Common myeloid progenitor, CD34-positive (primary cell): ENCODE measurements at regions not wholly inside any gene's neighbourhood (a gene's known extent, or its start where the extent isn't known, plus 50 kb on each side); places are given as distances from the start of the nearest gene placed in this dataset.

Experiments
- CTCF ChIA-PET: fragments of 350-600 bp; sonication (Branson Sonifier 250); formaldehyde crosslinking; loops from one replicate; lab custom pipeline; 2021; ENCODE audit warnings: antibody characterized with exemption; lab: Charles Lee
- POLR2A ChIA-PET: fragments of 350-600 bp; sonication (Branson Sonifier 250); formaldehyde crosslinking; loops from one replicate; lab custom pipeline; 2021; ENCODE audit warnings: antibody characterized with exemption; lab: Charles Lee
- DNase-seq, 3 donors: peaks; one replicate each; pipeline versions ENCODE4 v3.0.0 to v3.0.0-alpha.2; 2013
- H3K27ac ChIP-seq, 2 experiments: 1 replicate in 1 of 2; 2 replicates in 1 of 2; pipeline ENCODE4 v1.7.0; 2013; ENCODE audit warnings: inconsistent platforms in 2 of 2, low read length in 2 of 2, mild to moderate bottlenecking in 2 of 2, low read depth in 1 of 2, moderate library complexity in 1 of 2; ENCODE audit not compliant: severe bottlenecking in 2 of 2, insufficient read depth in 1 of 2, poor library complexity in 1 of 2
- H3K27me3 ChIP-seq, 5 experiments: replicated peaks in 2 of 5; 1 replicate in 3 of 5; 2 replicates in 2 of 5; pipeline versions ENCODE4 v1.6.1 to v1.7.0; 2013; ENCODE audit warnings: low read length in 4 of 5, mild to moderate bottlenecking in 2 of 5, moderate library complexity in 2 of 5, inconsistent platforms in 1 of 5; ENCODE audit not compliant: insufficient read depth in 5 of 5, control insufficient read depth in 4 of 5
- H3K36me3 ChIP-seq, 4 experiments: 1 replicate in 2 of 4; 2 replicates in 2 of 4; pipeline versions ENCODE4 v1.6.1 to v1.7.0; 2013; ENCODE audit warnings: low read length in 3 of 4, control low read depth in 1 of 4, mild to moderate bottlenecking in 1 of 4; ENCODE audit not compliant: control insufficient read depth in 4 of 4, insufficient read depth in 4 of 4
- H3K4me1 ChIP-seq, 4 experiments: 1 replicate in 3 of 4; 2 replicates in 1 of 4; pipeline versions ENCODE4 v1.6.1 to v1.7.1; 2013; ENCODE audit warnings: low read length in 3 of 4, mild to moderate bottlenecking in 3 of 4, control low read depth in 1 of 4, inconsistent platforms in 1 of 4, moderate library complexity in 1 of 4; ENCODE audit not compliant: control insufficient read depth in 4 of 4, insufficient read depth in 4 of 4; ENCODE audit errors: control extremely low read depth in 1 of 4
- H3K4me3 ChIP-seq, 7 experiments: 1 replicate in 4 of 7; 2 replicates in 3 of 7; pipeline versions ENCODE4 v1.5.1 to v1.7.0; 2013; ENCODE audit warnings: mild to moderate bottlenecking in 7 of 7, low read length in 6 of 7, moderate library complexity in 6 of 7, inconsistent platforms in 2 of 7, low read depth in 2 of 7, control low read depth in 1 of 7; ENCODE audit not compliant: insufficient read depth in 4 of 7, control insufficient read depth in 1 of 7; ENCODE audit errors: extremely low read depth in 1 of 7
- H3K9me3 ChIP-seq, 5 experiments: 1 replicate in 4 of 5; 2 replicates in 1 of 5; pipeline versions ENCODE4 v1.6.1 to v1.7.1; 2013; ENCODE audit warnings: low read length in 4 of 5, mild to moderate bottlenecking in 2 of 5, inconsistent platforms in 1 of 5, low read depth in 1 of 5, moderate library complexity in 1 of 5; ENCODE audit not compliant: control insufficient read depth in 4 of 5, insufficient read depth in 2 of 5; ENCODE audit errors: control extremely low read depth in 1 of 5
- WGBS: methylation state at CpG from one replicate; pipeline ENCODE4 v1.1.5; 2013; ENCODE audit not compliant: insufficient coverage; 5-methylcytosine and 5-hydroxymethylcytosine counted together

GRCh38 chr5:157911568-157911967, 52.6 kb upstream of the CLINT1 start:
- ChIA-PET POLR2A (no interaction called here), CTCF (interaction anchor here (1.0 kb wide), 1 partner anchor 129 kb away, joined by 3 read pairs; no protein-coding TSS in a partner anchor)
- 100% methylated on average over 5 of the region's 12 CpGs for WGBS
- DNase-seq, result no peak
- no peak overlapping the region for H3K27ac ChIP-seq
- peaks cover 0 to 2% (median 0%) of the 10 kb centered on the region in 4 experiments for H3K4me1 ChIP-seq
- H3K9me3 ChIP-seq, result no peaks in the 10 kb centered on the region
- H3K36me3 ChIP-seq, result no peaks in the 10 kb centered on the region
- no peak overlapping the region for H3K4me3 ChIP-seq
- H3K27me3 ChIP-seq, result no peaks in the 10 kb centered on the region
